ENCODE measurements at regions not wholly inside any gene's neighbourhood (a gene's known extent, or its start where the extent isn't known, plus 50 kb on each side); places are given as distances from the start of the nearest gene placed in this dataset.

DNA sequence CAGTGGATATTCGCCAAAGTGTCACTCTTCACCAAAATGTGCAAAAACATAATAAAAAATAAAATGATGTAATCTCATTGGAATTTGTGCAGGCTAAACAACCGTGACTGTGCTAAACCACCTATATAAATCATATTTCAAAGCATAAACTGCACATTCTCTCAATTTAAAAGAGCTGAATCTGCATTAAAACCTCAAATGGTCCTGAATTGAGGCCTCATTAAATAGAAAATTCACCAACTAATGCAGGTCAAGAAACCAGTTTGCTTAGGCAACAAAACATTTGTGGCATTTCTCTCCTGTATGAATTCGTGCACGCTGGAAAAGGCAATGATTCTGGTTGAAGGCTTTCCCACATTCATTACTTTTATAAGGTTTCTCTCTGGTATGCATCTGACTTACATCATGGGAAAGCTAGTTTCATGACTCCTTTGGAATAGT lies 80.1 kb upstream of the IFNG-AS1 start:
- DNase-seq (ENCODE audit: low read depth, low spot score): peak; percentile 91

- no peak for DNase-seq (ENCODE audit: low read depth, low spot score)
Measured at GRCh38 chr12:67909681-67910080, 79.6 kb upstream of the IFNG-AS1 start.

DNA sequence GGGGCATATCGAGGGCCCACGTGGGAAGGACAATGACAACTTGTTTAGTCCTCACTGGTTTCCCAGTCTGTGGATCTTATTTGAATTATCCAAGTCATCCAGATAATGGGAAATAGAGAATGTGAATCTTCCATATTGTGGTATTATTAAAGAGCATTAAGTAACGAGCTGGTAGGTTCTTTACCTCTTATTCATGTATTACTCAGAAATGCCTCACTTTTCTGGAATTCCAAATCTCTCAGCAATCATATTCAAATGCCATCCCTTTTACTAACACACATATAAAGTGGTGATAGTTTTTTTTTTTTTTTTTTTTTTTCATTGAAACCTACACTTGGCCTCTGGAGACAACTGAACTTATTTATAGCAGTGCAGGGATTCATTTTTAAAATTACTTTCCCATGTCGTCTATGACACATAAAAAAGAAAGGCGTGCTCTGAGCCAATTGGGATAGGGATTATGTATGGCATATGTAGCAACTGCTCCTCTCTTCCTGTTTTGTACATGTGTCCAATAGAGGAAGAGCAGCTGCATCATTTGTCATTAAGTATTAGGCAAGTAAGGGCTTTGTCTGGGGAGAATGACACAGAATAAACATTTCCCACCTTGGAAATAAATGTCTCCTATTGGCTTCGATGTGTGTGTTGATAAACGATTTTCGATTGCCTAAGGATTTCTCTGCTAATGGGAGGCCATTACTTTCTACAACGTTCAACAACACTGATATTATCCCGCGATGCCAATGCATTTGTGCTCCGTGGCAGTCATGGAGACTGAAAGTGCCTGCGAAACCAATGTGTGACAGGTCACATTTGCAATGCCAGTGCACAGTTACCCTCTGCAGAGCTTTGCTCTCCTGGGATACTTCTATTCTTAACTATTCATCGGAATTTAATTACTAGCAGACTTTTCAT lies 78.6 kb upstream of the IFNG-AS1 start:
- DNase-seq (ENCODE audit: low read depth, low spot score): peak; percentile 79

- peak; percentile 80 for DNase-seq (ENCODE audit: low read depth, low spot score)
Measured at GRCh38 chr12:67911275-67911600, 78.0 kb upstream of the IFNG-AS1 start.

DNA sequence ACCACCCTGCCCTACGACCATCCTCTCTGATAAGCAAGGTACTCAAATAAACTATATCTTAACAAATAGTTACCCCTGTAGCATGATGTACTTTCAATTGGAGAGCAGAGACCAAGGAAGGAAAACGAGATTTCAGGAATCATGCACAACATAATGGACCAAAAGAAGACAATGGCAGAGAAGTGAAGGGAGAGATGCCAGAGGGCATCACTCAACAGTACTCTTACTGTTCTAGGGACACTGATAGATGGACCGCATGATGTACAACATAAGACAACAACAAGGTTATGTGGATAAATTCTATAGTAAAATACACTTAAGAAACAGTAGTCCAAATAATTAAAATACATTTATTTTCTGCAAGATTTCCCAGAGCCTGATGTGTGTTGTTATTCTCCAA lies 77.5 kb upstream of the IFNG-AS1 start:
- peak; percentile 6 for DNase-seq (ENCODE audit: low read depth, low spot score)

GRCh38 chr12:67915335-67915851 lies 73.9 kb upstream of the IFNG-AS1 start:
- no peak for DNase-seq (ENCODE audit: low read depth, low spot score)

- peak; percentile 29 for DNase-seq (ENCODE audit: low read depth, low spot score)
Measured at GRCh38 chr12:67916266-67916970, 72.8 kb upstream of the IFNG-AS1 start.

DNA sequence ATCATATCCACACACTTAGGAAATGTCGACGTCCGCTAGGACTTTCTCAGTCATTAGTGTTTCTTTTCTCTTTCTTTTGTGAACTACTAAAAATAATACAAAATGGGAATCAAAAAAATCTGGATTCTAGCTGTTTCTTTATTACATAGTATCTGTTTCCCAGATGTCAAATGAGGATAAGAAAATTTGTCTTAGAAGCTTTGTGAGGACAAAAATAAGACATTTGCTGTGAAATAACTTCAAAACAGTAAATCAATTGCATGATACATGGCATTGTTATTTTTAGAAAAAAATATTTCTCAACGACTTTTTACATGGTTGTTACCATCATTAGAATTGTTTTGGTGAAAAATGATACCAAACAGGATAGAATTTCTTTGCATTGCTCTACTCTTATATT lies 71.4 kb upstream of the IFNG-AS1 start:
- no peak for DNase-seq (ENCODE audit: low read depth, low spot score)

- no peak for DNase-seq (ENCODE audit: low read depth, low spot score)
Measured at GRCh38 chr12:67918441-67918840, 70.8 kb upstream of the IFNG-AS1 start.

- peak; percentile 62 for DNase-seq (ENCODE audit: low read depth, low spot score)
Measured at GRCh38 chr12:67919406-67919805, 69.8 kb upstream of the IFNG-AS1 start.

GRCh38 chr12:67920413-67920812 lies 68.8 kb upstream of the IFNG-AS1 start:
- peak; percentile 63 for DNase-seq (ENCODE audit: low read depth, low spot score)

GRCh38 chr12:67921286-67921685 lies 68.0 kb upstream of the IFNG-AS1 start:
- peak; percentile 70 for DNase-seq (ENCODE audit: low read depth, low spot score)

DNA sequence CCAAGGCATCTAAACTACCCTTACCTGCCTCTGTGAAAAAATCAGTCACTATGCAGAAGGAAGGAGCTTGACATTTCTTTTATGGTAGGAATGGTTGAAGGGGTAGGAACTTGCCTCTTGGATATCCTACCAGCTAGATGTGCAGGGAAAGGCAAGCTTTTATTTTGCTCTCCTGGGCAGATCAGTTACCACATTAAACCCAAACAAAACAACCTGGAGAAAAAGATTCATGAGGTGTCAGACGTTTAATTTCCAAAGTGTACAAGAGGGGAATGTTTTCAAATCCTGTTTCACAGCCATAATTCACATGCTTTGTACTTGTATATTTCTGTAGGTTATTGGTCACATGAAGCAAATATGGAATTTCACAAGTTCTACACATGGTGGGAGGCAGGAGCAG lies 67.0 kb upstream of the IFNG-AS1 start:
- DNase-seq (ENCODE audit: low read depth, low spot score): no peak

DNA sequence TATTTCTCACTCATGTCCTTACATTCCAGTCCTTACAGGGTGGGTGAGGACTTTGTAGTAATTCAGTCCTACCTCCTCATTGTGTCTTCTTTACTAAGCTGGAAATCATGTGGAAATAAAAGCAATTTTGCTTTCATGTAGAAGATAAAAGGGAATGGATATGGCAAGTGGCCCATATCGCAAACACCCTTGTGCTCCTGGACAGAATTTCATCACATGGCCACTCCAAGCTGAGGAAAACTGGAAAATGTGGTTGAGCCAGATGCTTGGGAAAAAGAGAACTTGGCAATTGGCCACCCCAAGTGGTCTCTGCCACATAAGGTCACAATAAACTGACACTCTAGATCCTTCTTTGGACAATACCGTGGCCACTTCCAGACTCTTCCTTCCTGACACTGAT lies 64.2 kb upstream of the IFNG-AS1 start:
- peak; percentile 83 for DNase-seq (ENCODE audit: low read depth, low spot score)

DNA sequence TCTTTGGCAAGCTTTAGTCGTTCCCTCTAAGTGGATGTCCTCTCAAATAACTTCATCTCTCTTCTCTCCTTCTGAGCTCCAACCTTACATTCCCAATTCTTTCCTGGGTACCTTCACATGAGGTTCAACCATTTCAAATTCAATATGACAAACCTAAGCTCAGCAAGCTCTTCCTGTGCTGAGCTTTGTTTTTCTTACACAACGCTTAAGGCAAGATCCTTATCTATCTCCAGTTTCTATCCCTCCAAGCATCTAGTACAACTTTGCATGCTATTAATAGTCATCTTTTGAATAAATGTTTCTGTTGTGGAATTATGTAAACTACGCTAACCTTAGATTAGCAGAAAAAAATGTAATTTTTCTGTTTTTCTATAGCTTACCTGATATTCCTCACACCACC lies 63.7 kb upstream of the IFNG-AS1 start:
- DNase-seq (ENCODE audit: low read depth, low spot score): no peak

DNA sequence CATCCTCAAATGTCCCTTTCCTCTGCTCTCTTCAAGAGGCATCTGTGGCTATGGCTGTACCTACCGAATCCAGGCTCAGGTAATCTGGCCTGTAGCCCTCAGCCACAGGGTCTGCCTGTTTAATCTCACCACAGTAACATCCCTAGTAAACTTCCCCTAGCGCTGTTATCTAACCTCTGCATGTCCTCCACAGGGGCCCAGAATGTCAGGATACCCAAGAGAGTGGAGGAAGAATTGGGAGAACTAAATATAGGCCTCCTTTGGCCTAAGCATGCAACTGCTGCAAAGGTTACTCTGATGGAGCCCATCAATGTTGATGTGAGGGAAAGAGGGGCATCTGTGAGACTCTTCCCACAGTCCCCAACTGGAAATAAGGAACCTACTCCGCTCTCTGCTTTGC lies 63.2 kb upstream of the IFNG-AS1 start:
- no peak for DNase-seq (ENCODE audit: low read depth, low spot score)

- DNase-seq (ENCODE audit: low read depth, low spot score): no peak
Measured at GRCh38 chr12:67927324-67927723, 61.9 kb upstream of the IFNG-AS1 start.

DNA sequence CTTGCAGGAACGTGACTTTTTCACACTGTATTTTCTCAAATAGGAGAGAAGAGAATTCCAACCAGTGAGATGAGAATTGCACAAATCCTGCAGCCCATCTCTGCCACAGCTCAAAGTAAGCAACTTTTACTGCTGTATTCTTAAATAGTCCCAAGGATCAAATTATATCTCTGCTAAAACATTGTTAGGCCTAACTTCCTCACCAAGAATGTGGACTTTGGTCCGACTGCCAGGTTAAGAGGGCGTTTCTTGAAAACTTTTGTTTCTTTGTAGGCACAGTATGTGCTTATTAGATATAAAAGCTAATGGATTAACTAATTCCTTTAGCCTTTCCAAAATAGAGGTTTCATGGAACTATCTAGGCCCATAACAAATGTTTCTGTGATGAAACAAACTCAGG lies 61.4 kb upstream of the IFNG-AS1 start:
- DNase-seq (ENCODE audit: low read depth, low spot score): no peak

- peak; percentile 44 for DNase-seq (ENCODE audit: low read depth, low spot score)
Measured at GRCh38 chr12:67928621-67929383, 60.4 kb upstream of the IFNG-AS1 start.

DNA sequence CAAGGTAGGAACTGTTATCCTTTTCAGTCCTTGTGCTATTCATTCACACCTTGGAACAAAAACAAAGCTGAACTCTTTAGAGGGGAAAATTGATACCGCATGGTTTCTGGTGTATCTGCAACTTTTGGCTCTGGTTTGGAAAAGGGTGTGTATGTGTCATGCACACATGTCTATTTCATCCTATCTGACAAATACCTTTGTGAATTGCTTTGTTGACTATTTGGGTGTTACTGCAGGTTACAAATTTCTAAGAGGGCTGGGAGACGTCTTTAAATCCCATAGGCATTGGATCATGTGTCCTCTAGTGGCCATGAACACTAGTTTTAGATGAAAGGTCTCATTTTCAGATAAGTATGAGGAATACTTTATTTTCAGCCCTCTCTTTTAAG lies 59.9 kb upstream of the IFNG-AS1 start:
- DNase-seq (ENCODE audit: low read depth, low spot score): no peak

DNA sequence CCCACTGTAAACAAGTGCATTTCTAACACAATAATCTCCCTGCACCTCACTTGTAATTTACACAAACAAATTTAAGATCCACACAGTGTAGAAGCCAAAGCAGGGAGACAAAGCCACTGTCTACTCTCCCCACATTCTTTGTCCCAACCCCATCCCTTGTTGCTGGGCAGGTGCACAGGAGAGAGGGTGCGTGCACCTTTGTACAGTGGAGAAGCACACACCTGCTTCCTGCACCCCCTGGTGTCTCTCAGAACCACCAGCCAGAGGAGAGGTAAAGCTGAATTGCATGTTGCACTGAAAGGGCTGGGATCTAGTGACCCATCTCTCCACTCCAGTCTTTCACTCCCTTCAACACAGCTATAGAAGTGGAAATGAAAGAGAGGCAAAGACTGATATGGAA lies 51.4 kb upstream of the IFNG-AS1 start:
- no peak for DNase-seq (ENCODE audit: low read depth, low spot score)
